ENCODE measurements at regions not wholly inside any gene's neighbourhood (a gene's known extent, or its start where the extent isn't known, plus 50 kb on each side); places are given as distances from the start of the nearest gene placed in this dataset.

GRCh38 chr14:26081043-26081442 lies 516.8 kb downstream of the NOVA1 start:
- H3K4me3 ChIP-seq (ENCODE audit: low read depth, low read length), result no peak overlapping the region
- TF ChIP-seq, protein P1, sequence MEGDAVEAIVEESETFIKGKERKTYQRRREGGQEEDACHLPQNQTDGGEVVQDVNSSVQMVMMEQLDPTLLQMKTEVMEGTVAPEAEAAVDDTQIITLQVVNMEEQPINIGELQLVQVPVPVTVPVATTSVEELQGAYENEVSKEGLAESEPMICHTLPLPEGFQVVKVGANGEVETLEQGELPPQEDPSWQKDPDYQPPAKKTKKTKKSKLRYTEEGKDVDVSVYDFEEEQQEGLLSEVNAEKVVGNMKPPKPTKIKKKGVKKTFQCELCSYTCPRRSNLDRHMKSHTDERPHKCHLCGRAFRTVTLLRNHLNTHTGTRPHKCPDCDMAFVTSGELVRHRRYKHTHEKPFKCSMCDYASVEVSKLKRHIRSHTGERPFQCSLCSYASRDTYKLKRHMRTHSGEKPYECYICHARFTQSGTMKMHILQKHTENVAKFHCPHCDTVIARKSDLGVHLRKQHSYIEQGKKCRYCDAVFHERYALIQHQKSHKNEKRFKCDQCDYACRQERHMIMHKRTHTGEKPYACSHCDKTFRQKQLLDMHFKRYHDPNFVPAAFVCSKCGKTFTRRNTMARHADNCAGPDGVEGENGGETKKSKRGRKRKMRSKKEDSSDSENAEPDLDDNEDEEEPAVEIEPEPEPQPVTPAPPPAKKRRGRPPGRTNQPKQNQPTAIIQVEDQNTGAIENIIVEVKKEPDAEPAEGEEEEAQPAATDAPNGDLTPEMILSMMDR (conservative IDR thresholded peaks at IDR 0.05; ENCODE audit: low read depth, low read length), result no peak
- no peak for DNase-seq (ENCODE audit: low read depth)

- peak; percentile 19 for DNase-seq (ENCODE audit: low read depth)
- H3K4me3 ChIP-seq (ENCODE audit: low read depth, low read length), result no peak overlapping the region
- TF ChIP-seq, protein P1 (conservative IDR thresholded peaks at IDR 0.05; ENCODE audit: low read depth, low read length), result no peak
Observed at GRCh38 chr14:26078561-26078960, 519.3 kb downstream of the NOVA1 start.

DNA sequence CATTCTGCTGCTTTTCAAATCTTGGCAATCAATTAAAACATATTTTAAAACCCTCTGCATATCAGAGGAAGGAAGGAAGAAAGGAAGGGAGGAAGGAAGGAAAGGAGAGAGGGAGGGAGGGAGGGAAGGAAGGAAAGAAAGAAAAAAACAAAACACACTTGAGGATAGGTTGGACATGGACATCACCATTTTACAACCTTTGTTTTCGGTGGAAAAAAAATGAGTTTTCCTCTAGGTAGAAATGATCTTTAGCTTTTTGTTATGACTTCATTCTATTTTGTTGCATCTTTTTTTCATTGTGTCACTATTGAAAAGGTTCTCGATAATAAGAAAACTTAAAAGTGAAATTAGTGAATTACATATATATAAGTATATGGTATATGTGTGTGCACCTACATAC lies 522.9 kb downstream of the NOVA1 start:
- no peak overlapping the region for H3K4me3 ChIP-seq (ENCODE audit: low read depth, low read length)
- no peak for DNase-seq (ENCODE audit: low read depth)
- TF ChIP-seq, protein P1 (conservative IDR thresholded peaks at IDR 0.05; ENCODE audit: low read depth, low read length), result no peak

GRCh38 chr14:26070443-26070842 lies 527.4 kb downstream of the NOVA1 start:
- no peak overlapping the region for H3K4me3 ChIP-seq (ENCODE audit: low read depth, low read length)
- TF ChIP-seq, protein P1 (conservative IDR thresholded peaks at IDR 0.05; ENCODE audit: low read depth, low read length), result no peak
- no peak for DNase-seq (ENCODE audit: low read depth)

DNA sequence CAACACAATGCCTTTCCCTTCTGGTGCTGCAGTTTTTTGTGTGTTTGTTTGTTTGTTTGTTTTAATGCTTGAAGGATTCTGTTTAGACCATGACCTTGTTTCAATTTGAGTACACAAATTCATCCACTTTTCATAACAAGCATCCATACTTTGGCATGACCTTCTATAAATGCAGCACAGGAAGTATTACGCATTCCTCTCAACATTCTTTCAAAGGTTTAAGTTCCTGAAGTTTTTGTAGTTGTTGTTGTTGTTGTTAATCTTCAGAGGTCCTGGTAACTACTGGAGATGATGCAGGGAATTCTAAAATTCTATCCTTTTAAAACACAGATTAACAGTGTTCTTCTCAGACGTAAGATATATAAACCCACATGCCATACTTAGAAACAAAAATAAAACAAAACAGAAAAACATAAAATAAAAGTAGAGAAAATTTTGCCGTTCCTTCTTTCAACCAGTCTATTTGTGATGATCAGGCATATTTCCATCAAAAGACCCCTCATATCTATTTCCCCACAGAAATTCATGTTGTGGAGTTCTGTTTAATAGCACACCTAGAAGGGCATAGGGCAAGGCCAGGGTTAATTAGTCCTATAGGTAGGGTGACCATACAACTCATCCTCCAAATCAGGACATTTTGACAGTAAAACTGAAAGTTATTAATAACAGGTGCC lies 529.9 kb downstream of the NOVA1 start:
- no peak overlapping the region for H3K4me3 ChIP-seq (ENCODE audit: low read depth, low read length)
- DNase-seq (ENCODE audit: low read depth), result peak; percentile 20
- TF ChIP-seq, protein P1 (conservative IDR thresholded peaks at IDR 0.05; ENCODE audit: low read depth, low read length), result no peak

- DNase-seq (ENCODE audit: low read depth), result no peak
- TF ChIP-seq, protein P1 (conservative IDR thresholded peaks at IDR 0.05; ENCODE audit: low read depth, low read length), result no peak
- H3K4me3 ChIP-seq (ENCODE audit: low read depth, low read length), result no peak overlapping the region
Observed at GRCh38 chr14:26067341-26067740, 530.5 kb downstream of the NOVA1 start.

DNA sequence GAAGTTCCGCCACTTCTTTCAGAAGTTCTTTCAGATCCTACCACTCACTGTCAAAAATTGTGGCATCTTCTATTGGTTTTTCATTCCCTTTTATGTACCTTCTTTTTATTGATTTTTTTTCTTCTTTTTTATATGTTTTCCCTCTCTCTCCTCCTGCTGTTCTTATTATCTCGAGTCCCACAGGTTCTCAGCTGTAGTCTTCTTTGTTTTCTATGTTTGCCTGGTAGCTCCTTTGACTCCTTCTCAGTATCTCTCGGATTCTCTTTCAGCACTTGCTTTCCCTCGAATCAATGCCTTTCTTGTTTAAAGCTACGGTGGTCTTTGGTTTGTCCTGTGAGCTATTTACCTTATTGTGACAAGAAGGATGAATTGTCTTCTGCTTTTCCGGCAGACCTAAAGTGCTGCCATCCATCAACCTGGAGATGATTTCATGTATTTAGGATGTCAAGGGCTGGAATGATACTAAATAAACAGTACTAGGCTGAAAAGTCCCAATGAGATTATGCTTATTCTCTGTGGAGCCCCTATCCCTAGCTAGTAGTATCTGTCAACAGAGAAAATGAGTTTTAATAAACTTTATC lies 541.7 kb downstream of the NOVA1 start:
- TF ChIP-seq, protein P1 (conservative IDR thresholded peaks at IDR 0.05; ENCODE audit: low read depth, low read length), result no peak
- no peak overlapping the region for H3K4me3 ChIP-seq (ENCODE audit: low read depth, low read length)
- no peak for DNase-seq (ENCODE audit: low read depth)

Data from choroid plexus epithelial cell (primary cell).